Lower lobe of right lung (tissue), 2 donors: ENCODE measurements at regions not wholly inside any gene's neighbourhood (a gene's known extent, or its start where the extent isn't known, plus 50 kb on each side); places are given as distances from the start of the nearest gene placed in this dataset.

Experiments
- ATAC-seq, 2 donors: fragments of 200-7000 bp; cut with Tn5 transposase; one replicate each; pipeline ENCODE4 v1.9.1; 2020 to 2022; ENCODE audit warnings: mild to moderate bottlenecking in 2 of 2, moderate library complexity in 2 of 2
- DNase-seq: peaks from one replicate; pipeline ENCODE4 v3.0.0-alpha.2; 2020
- H3K27ac ChIP-seq: fragments of 200-600 bp; one replicate; pipeline ENCODE4 v1.8.0; 2022
- H3K27me3 ChIP-seq: fragments of 200-600 bp; one replicate; pipeline ENCODE4 v1.8.0; 2022; ENCODE audit warnings: low read depth
- H3K36me3 ChIP-seq: fragments of 200-600 bp; one replicate; pipeline ENCODE4 v1.8.0; 2022; ENCODE audit warnings: mild to moderate bottlenecking
- H3K4me1 ChIP-seq: fragments of 200-600 bp; one replicate; pipeline ENCODE4 v1.8.0; 2022
- H3K4me3 ChIP-seq: fragments of 200-600 bp; one replicate; pipeline ENCODE4 v1.8.0; 2022; ENCODE audit warnings: mild to moderate bottlenecking
- H3K9me3 ChIP-seq: fragments of 200-600 bp; one replicate; pipeline ENCODE4 v1.8.0; 2022
- CTCF ChIP-seq: fragments of 200-600 bp; IDR thresholded peaks from one replicate; pipeline ENCODE4 v1.8.0; 2022; ENCODE audit warnings: antibody characterized with exemption, mild to moderate bottlenecking
- intact Hi-C: fragments of 100-400 bp; cut with DNase I; formaldehyde crosslinking; loops from one replicate; pipeline ENCODE4 v1.11.0; 2022
- donor health status: DM: no; HTN: yes; CAD: no; lungs with severe emphysema.

GRCh38 chr13:86725105-86725504 lies 925.9 kb upstream of the SLITRK6 start:
- TF ChIP-seq CTCF: no peak
- H3K9me3 ChIP-seq: no peaks in the 10 kb centered on the region
- no peak for DNase-seq
- H3K4me3 ChIP-seq: no peak overlapping the region
- no peaks in the 10 kb centered on the region for H3K36me3 ChIP-seq
- H3K27ac ChIP-seq: no peak overlapping the region
- H3K27me3 ChIP-seq: no peaks in the 10 kb centered on the region
- intact Hi-C loops: no loop called here
- no peaks in the 10 kb centered on the region for H3K4me1 ChIP-seq
- ATAC-seq: no peak

GRCh38 chr13:86729206-86729605 lies 930.0 kb upstream of the SLITRK6 start:
- Histone ChIP-seq H3K9me3 (no peaks in the 10 kb centered on the region), H3K36me3 (no peaks in the 10 kb centered on the region), H3K27ac (no peak overlapping the region), H3K27me3 (no peaks in the 10 kb centered on the region), H3K4me1 (no peaks in the 10 kb centered on the region), H3K4me3 (no peak overlapping the region)
- ATAC-seq (no peak), DNase-seq (no peak)
- TF ChIP-seq CTCF: no peak
- intact Hi-C loops: no loop called here

GRCh38 chr13:86731987-86732386 lies 932.8 kb upstream of the SLITRK6 start:
- Histone ChIP-seq H3K36me3 (no peaks in the 10 kb centered on the region), H3K27me3 (no peaks in the 10 kb centered on the region)
- intact Hi-C loops: no loop called here

GRCh38 chr13:86737334-86737932 lies 933.7 kb upstream of the SLITRK5 start:
- no peak for ATAC-seq

More at GRCh38 chr13:86731987-86732386, 932.8 kb upstream of the SLITRK6 start:
- no peak for TF ChIP-seq CTCF
- DNase-seq: no peak
- Histone ChIP-seq H3K27ac (no peak overlapping the region), H3K9me3 (no peaks in the 10 kb centered on the region), H3K4me3 (no peak overlapping the region), H3K4me1 (no peaks in the 10 kb centered on the region)
- ATAC-seq: no peak

GRCh38 chr13:86741762-86742285 lies 929.3 kb upstream of the SLITRK5 start:
- no peaks in the 10 kb centered on the region for H3K9me3 ChIP-seq
- no peak overlapping the region for H3K4me3 ChIP-seq
- ATAC-seq (no peak), DNase-seq (no peak)
- intact Hi-C loops: no loop called here
- TF ChIP-seq CTCF: no peak
- H3K36me3 ChIP-seq: no peaks in the 10 kb centered on the region
- H3K27ac ChIP-seq: no peak overlapping the region
- no peaks in the 10 kb centered on the region for H3K4me1 ChIP-seq
- H3K27me3 ChIP-seq: no peaks in the 10 kb centered on the region

More at GRCh38 chr13:86737334-86737932, 933.7 kb upstream of the SLITRK5 start:
- DNase-seq: no peak
- intact Hi-C loops: no loop called here
- no peak overlapping the region for H3K27ac ChIP-seq
- no peaks in the 10 kb centered on the region for H3K27me3 ChIP-seq
- no peaks in the 10 kb centered on the region for H3K36me3 ChIP-seq
- no peaks in the 10 kb centered on the region for H3K4me1 ChIP-seq
- no peak overlapping the region for H3K4me3 ChIP-seq
- no peak for TF ChIP-seq CTCF
- H3K9me3 ChIP-seq: no peaks in the 10 kb centered on the region
